Activated CD4-positive, alpha-beta T cell treated with anti-CD3 and anti-CD28 coated beads for 36 hours (primary cell): ENCODE measurements at regions not wholly inside any gene's neighbourhood (a gene's known extent, or its start where the extent isn't known, plus 50 kb on each side); places are given as distances from the start of the nearest gene placed in this dataset.

Experiments
- ATAC-seq: fragments of 200-7000 bp; cut with Tn5 transposase; one replicate; pipeline ENCODE4 v1.10.0; 2021; ENCODE audit warnings: mild to moderate bottlenecking, moderate library complexity
- CTCF ChIA-PET: fragments of 350-600 bp; sonication (Branson Sonifier 250); formaldehyde crosslinking; loops from one replicate; lab custom pipeline; 2021; ENCODE audit warnings: antibody characterized with exemption; lab: Charles Lee
- POLR2A ChIA-PET: fragments of 350-600 bp; sonication (Branson Sonifier 250); formaldehyde crosslinking; loops from one replicate; lab custom pipeline; 2021; ENCODE audit warnings: antibody characterized with exemption, inconsistent platforms; lab: Charles Lee
- DNase-seq: peaks from one replicate; pipeline ENCODE4 v3.0.0-alpha.2; 2020
- H3K27ac Mint-ChIP-seq: one replicate; pipeline ENCODE4 v1.8.0; 2021; ENCODE audit warnings: mixed read lengths
- H3K27me3 Mint-ChIP-seq: one replicate; pipeline ENCODE4 v1.8.0; 2021; ENCODE audit warnings: mixed read lengths
- H3K36me3 Mint-ChIP-seq: one replicate; pipeline ENCODE4 v1.8.0; 2021; ENCODE audit warnings: low read depth, mixed read lengths
- H3K4me1 Mint-ChIP-seq: one replicate; pipeline ENCODE4 v1.8.0; 2021; ENCODE audit warnings: mixed read lengths
- H3K4me3 Mint-ChIP-seq: one replicate; pipeline ENCODE4 v1.8.0; 2021; ENCODE audit warnings: mild to moderate bottlenecking, moderate library complexity, mixed read lengths
- H3K9me3 Mint-ChIP-seq: one replicate; pipeline ENCODE4 v1.8.0; 2021; ENCODE audit warnings: low read depth, mixed read lengths
- intact Hi-C, 2 experiments: fragments of 100-400 bp; cut with DNase I in 1 of 2; cut with micrococcal nuclease in 1 of 2; formaldehyde crosslinking; loops; one replicate each; pipeline versions ENCODE4 v1.14.2 to v1.15.1; 2022 to 2024; cut with DNase I, micrococcal nuclease

DNA sequence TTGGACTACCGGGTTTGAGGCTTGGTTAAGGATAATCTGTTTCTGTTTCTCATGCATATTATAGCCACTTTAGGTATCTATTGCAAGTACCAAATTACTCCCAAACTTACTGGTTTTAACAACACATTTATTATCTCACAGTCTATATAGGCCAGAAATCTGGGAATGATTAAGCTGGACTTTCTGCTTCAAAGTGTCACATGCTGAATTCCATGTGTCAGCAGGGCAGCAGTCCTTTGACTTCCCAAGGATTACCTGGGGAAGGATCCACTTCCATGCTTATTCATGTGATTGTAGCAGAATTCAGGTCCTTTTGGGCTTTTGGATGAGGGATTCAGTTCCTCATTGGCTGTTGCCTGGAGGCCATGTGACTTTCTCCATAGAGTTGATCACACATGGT, 349.0 kb upstream of the TRAM1L1 start:
- ChIA-PET CTCF (no interaction called here), POLR2A (no interaction called here)
- intact Hi-C loops: no loop called here

DNA sequence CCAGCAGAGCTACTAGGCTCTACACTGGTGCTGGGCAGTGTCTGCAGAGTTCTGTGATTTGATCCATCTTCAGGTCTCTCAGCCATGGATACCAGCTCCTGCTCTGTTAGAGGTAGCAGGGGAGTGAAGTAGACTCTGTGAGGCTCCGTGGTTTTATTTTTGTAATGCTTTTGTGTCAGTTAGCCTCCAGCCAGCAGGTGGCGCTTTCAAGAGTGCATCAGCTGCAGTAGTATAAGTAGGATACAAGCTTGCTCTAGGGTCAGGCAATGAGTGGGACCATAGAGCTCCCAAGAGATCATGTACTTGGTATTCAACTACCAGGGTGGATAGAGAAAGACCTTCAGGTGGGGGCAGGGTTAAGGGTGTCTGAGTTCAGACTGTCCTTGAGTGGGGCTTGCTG, 362.5 kb upstream of the TRAM1L1 start:
- POLR2A ChIA-PET: no interaction called here

More for the DNA sequence above, 349.0 kb upstream of the TRAM1L1 start:
- Mint-ChIP-seq H3K4me1 (no peaks in the 10 kb centered on the region), H3K27ac (no peak overlapping the region), H3K36me3 (no peaks in the 10 kb centered on the region), H3K4me3 (no peak overlapping the region), H3K27me3 (peaks cover 8% of the 10 kb centered on the region), H3K9me3 (no peaks in the 10 kb centered on the region)
- no peak for DNase-seq
- ATAC-seq: no peak

DNA sequence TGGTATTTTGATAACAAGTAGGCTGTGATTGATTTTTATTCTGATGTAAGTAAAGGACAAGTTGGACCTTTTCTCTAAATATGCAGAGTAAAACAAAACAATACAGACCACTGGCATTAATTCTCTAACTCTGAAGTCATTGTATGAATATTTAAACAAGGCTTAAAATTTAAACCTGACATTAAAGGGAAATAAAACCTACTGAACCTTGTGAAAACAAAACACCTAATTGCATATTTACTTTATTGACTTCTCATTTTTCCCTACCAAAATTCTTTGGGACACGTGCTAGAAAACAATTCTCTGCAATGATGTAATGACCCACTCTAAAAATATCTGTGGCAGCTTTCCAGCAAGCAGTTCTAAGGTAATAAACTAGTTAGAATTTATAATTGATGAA, 369.7 kb upstream of the TRAM1L1 start:
- ChIA-PET POLR2A (no interaction called here), CTCF (no interaction called here)
- intact Hi-C loops: no loop called here
- ATAC-seq (no peak), DNase-seq (no peak)
- Mint-ChIP-seq H3K4me3 (no peak overlapping the region), H3K27me3 (no peaks in the 10 kb centered on the region), H3K27ac (no peak overlapping the region), H3K9me3 (peaks cover 3% of the 10 kb centered on the region), H3K4me1 (no peaks in the 10 kb centered on the region), H3K36me3 (no peaks in the 10 kb centered on the region)

More for the DNA sequence above, 362.5 kb upstream of the TRAM1L1 start:
- Mint-ChIP-seq H3K9me3 (peaks cover 2% of the 10 kb centered on the region), H3K27ac (no peak overlapping the region), H3K27me3 (peaks cover 2% of the 10 kb centered on the region), H3K36me3 (no peaks in the 10 kb centered on the region), H3K4me1 (no peaks in the 10 kb centered on the region), H3K4me3 (no peak overlapping the region)
- intact Hi-C loops: loop anchor here in 1 of 2 experiments (2.0 to 10.0 kb wide), 3 partner anchors 587 to 823 kb away; partner anchors contain the start of gene NDST3
- CTCF ChIA-PET: interaction anchor here (0.6 to 1.2 kb wide), 5 partner anchors 11 to 1398 kb away, joined by 3 to 4 read pairs (median 4); partner anchors contain the start of gene NDST3
- peak; percentile 33 for ATAC-seq
- peak; percentile 60 for DNase-seq

DNA sequence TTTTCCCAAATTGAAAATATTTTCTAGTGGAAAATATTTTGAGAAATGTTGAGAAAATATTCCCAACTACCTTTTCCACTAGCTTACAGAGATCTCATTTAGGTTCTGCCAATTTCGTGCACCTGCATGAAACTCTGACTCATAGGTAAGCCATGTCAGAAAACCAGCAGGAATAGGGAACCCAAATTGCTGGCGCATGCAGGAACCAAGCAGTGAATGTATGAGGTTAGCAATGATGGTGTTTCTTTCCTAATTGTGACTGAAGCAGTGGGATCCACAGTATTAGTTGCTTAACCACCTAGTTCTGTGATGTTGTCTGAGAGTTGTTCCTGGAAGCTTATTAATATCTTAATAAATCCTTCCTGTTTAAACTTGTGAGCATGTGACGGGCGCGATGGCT, 381.0 kb upstream of the TRAM1L1 start:
- Mint-ChIP-seq H3K36me3 (no peaks in the 10 kb centered on the region), H3K27me3 (peaks cover 2% of the 10 kb centered on the region), H3K27ac (no peak overlapping the region), H3K4me1 (no peaks in the 10 kb centered on the region), H3K9me3 (no peaks in the 10 kb centered on the region), H3K4me3 (no peak overlapping the region)
- intact Hi-C loops: no loop called here
- DNase-seq: no peak
- ATAC-seq: no peak
- ChIA-PET POLR2A (no interaction called here), CTCF (no interaction called here)

DNA sequence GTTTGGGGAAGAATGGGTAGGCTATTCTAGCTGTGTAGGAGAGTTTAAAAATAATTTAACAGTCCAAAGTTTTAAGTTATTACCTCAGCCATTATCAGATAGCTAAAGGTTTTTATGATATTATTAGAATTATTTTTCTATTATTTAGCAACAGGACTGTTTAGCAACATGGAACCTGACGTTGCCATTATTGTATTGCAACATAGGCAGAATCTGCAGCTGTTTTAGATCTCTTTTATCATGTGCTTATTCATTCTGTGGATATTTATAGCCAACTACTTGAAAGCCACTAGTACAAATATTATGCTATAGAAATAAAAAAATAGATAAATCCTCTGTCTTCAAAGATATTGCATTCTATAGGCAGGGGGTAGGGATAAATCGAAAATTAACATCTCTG, 382.0 kb upstream of the TRAM1L1 start:
- H3K27ac Mint-ChIP-seq: no peak overlapping the region
- no peaks in the 10 kb centered on the region for H3K36me3 Mint-ChIP-seq
- POLR2A ChIA-PET: no interaction called here

GRCh38 chr4:117474987-117475386, 389.6 kb upstream of the TRAM1L1 start:
- H3K27me3 Mint-ChIP-seq: no peaks in the 10 kb centered on the region
- no peak overlapping the region for H3K27ac Mint-ChIP-seq
- intact Hi-C loops: no loop called here
- DNase-seq: no peak
- no peak overlapping the region for H3K4me3 Mint-ChIP-seq
- H3K36me3 Mint-ChIP-seq: no peaks in the 10 kb centered on the region
- CTCF ChIA-PET: no interaction called here
- H3K4me1 Mint-ChIP-seq: peaks cover 2% of the 10 kb centered on the region
- H3K9me3 Mint-ChIP-seq: no peaks in the 10 kb centered on the region
- no peak for ATAC-seq
- POLR2A ChIA-PET: no interaction called here

More for the DNA sequence above, 382.0 kb upstream of the TRAM1L1 start:
- no peak for ATAC-seq
- Mint-ChIP-seq H3K9me3 (no peaks in the 10 kb centered on the region), H3K4me1 (no peaks in the 10 kb centered on the region), H3K27me3 (peaks cover 2% of the 10 kb centered on the region), H3K4me3 (no peak overlapping the region)
- no peak for DNase-seq
- CTCF ChIA-PET: no interaction called here
- intact Hi-C loops: no loop called here

GRCh38 chr4:117477925-117478324, 392.5 kb upstream of the TRAM1L1 start:
- ChIA-PET CTCF (interaction anchor here (0.6 kb wide), 1 partner anchor 30 kb away, joined by 3 read pairs; no protein-coding TSS in a partner anchor), POLR2A (no interaction called here)
- Mint-ChIP-seq H3K36me3 (no peaks in the 10 kb centered on the region), H3K4me1 (peaks cover 2% of the 10 kb centered on the region), H3K27ac (no peak overlapping the region), H3K27me3 (no peaks in the 10 kb centered on the region), H3K9me3 (no peaks in the 10 kb centered on the region), H3K4me3 (no peak overlapping the region)
- ATAC-seq: no peak
- DNase-seq: no peak
- intact Hi-C loops: no loop called here

GRCh38 chr4:117478702-117479101, 393.3 kb upstream of the TRAM1L1 start:
- Mint-ChIP-seq H3K27ac (no peak overlapping the region), H3K27me3 (no peaks in the 10 kb centered on the region), H3K9me3 (no peaks in the 10 kb centered on the region), H3K4me1 (peaks cover 2% of the 10 kb centered on the region), H3K36me3 (no peaks in the 10 kb centered on the region), H3K4me3 (no peak overlapping the region)
- ATAC-seq (no peak), DNase-seq (no peak)
- CTCF ChIA-PET: no interaction called here
- POLR2A ChIA-PET: no interaction called here
- intact Hi-C loops: no loop called here

- Mint-ChIP-seq H3K27ac (no peak overlapping the region), H3K4me3 (no peak overlapping the region), H3K4me1 (peaks cover 2% of the 10 kb centered on the region), H3K36me3 (no peaks in the 10 kb centered on the region), H3K9me3 (no peaks in the 10 kb centered on the region), H3K27me3 (no peaks in the 10 kb centered on the region)
- ATAC-seq: peak; percentile 61
- DNase-seq: peak; percentile 44
- CTCF ChIA-PET: no interaction called here
- POLR2A ChIA-PET: no interaction called here
- intact Hi-C loops: no loop called here
Observed at GRCh38 chr4:117479673-117480072, 394.3 kb upstream of the TRAM1L1 start.

GRCh38 chr4:117481742-117482141, 396.4 kb upstream of the TRAM1L1 start:
- no peak overlapping the region for H3K27ac Mint-ChIP-seq
- H3K4me1 Mint-ChIP-seq: peaks cover 2% of the 10 kb centered on the region
- no peaks in the 10 kb centered on the region for H3K27me3 Mint-ChIP-seq
- no peaks in the 10 kb centered on the region for H3K36me3 Mint-ChIP-seq
- DNase-seq (no peak), ATAC-seq (no peak)
- intact Hi-C loops: no loop called here
- ChIA-PET POLR2A (no interaction called here), CTCF (interaction anchor here (1.2 kb wide), 1 partner anchor 107 kb away, joined by 3 read pairs; no protein-coding TSS in a partner anchor)
- no peak overlapping the region for H3K4me3 Mint-ChIP-seq
- no peaks in the 10 kb centered on the region for H3K9me3 Mint-ChIP-seq

- Mint-ChIP-seq H3K4me1 (no peaks in the 10 kb centered on the region), H3K27me3 (no peaks in the 10 kb centered on the region), H3K36me3 (no peaks in the 10 kb centered on the region), H3K4me3 (no peak overlapping the region), H3K27ac (no peak overlapping the region), H3K9me3 (no peaks in the 10 kb centered on the region)
- ATAC-seq: no peak
- intact Hi-C loops: no loop called here
- ChIA-PET POLR2A (no interaction called here), CTCF (no interaction called here)
- DNase-seq: no peak
Observed at GRCh38 chr4:117488692-117489091, 403.3 kb upstream of the TRAM1L1 start.

GRCh38 chr4:117489107-117489506, 403.7 kb upstream of the TRAM1L1 start:
- H3K27ac Mint-ChIP-seq: no peak overlapping the region
- ATAC-seq (no peak), DNase-seq (no peak)
- no peak overlapping the region for H3K4me3 Mint-ChIP-seq
- H3K9me3 Mint-ChIP-seq: no peaks in the 10 kb centered on the region
- ChIA-PET CTCF (no interaction called here), POLR2A (no interaction called here)
- H3K36me3 Mint-ChIP-seq: no peaks in the 10 kb centered on the region
- intact Hi-C loops: no loop called here
- no peaks in the 10 kb centered on the region for H3K4me1 Mint-ChIP-seq
- H3K27me3 Mint-ChIP-seq: no peaks in the 10 kb centered on the region
